ENCODE measurements at regions not wholly inside any gene's neighbourhood (a gene's known extent, or its start where the extent isn't known, plus 50 kb on each side); places are given as distances from the start of the nearest gene placed in this dataset.

DNA sequence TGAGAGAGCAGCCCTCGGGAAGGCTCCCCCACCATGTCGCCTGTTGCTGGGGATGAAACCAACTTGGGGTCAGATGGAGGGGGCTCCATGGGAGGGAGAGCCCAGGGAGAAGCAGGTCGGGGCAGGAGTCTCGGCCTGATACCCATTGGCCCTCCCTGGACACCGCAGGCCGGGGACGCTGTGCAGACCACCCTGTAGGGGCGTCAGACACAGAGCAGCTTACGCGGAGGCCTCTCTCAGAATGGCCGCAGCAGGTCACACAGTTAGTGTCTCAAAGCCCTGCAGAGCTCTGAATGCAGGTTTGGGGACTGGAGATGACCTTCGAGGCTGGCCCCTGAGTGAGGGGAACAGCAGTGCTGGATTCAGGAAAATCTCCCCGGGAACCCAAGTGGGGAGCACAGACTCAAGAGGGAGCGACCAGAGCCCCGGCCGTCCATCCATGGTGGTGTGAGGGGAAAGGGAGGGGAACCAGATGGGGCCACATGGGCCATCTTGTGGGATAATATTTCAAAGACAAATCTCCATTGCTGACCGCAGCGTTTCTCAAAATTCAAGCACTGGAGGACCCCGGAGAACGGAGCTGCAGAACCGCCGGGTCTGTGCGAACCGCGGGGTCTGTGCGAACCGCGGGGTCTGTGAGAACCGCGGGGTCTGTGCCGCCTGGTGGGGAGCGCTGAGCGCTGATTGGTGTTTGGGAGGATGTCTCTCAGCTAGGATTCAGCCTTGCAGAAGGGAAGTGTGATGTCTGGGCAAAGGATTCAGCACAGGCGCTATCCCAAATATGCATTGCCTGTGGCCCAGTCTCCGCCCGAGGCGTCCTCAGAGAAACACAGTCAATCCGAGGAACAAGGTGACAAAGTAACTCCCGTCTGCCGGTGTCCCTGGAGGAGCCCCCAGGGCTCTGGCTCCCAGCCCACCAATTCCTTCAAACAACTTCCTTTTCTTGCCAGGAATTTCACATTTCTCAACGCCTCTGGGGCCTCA lies 324.4 kb upstream of the RTL1 start:
- H3K9me3 ChIP-seq (ENCODE audit: control insufficient read depth, insufficient read depth, low read length) = no peaks in the 10 kb centered on the region
- dilution Hi-C loops (cut with HindIII; ENCODE audit: low sequenced_read_pairs, unreplicated experiment) (no loop called here), in situ Hi-C loops (cut with MboI; ENCODE audit: low sequenced_read_pairs) (loop anchor here (25.0 kb wide), 2 partner anchors 516 to 816 kb away; no protein-coding TSS in a partner anchor), intact Hi-C loops (cut with micrococcal nuclease) (no loop called here)
- no peak overlapping the region for H4K5ac ChIP-seq (ENCODE audit: low read depth, low read length)
- DNase-seq (no peak), ATAC-seq (ENCODE audit: low read depth) (no peak)
- peaks cover 19% of the 10 kb centered on the region for H3K27me3 ChIP-seq (ENCODE audit: control insufficient read depth, insufficient read depth, low read length)
- H3K9me1 ChIP-seq (ENCODE audit: insufficient read depth, low read length) = no peaks in the 10 kb centered on the region
- H3K79me1 ChIP-seq (ENCODE audit: low read depth in 1 of 2, low read length in 2 of 2) = no peaks in the 10 kb centered on the region
- no peak overlapping the region for H2AK9ac ChIP-seq (replicated peaks; ENCODE audit: low read depth, low read length, poor library complexity)
- no peak overlapping the region for H3K4me2 ChIP-seq (ENCODE audit: low read depth, low read length)
- CTCF ChIA-PET = no interaction called here
- 68% methylated on average over 20 of the region's 41 CpGs; no CpG with 5 or more reads in 1 of the 2 experiments for WGBS, 2 experiments (ENCODE audit: extremely low coverage in 2 of 2, insufficient read length in 1 of 2)
- no peak overlapping the region for H3K18ac ChIP-seq (ENCODE audit: low read depth, low read length)
- no peak overlapping the region for H3K56ac ChIP-seq (ENCODE audit: extremely low read depth, insufficient read depth, low read length)
- H2BK20ac ChIP-seq (ENCODE audit: low read depth, low read length) = no peak overlapping the region
- no peaks in the 10 kb centered on the region for H3K36me3 ChIP-seq (ENCODE audit: control insufficient read depth, insufficient read depth, low read length)
- H3K4ac ChIP-seq (ENCODE audit: low read depth, low read length) = no peak overlapping the region
- no peak overlapping the region for H2BK5ac ChIP-seq (ENCODE audit: low read depth, low read length, poor library complexity, severe bottlenecking)
- H2AFZ ChIP-seq (replicated peaks; ENCODE audit: low read length, poor library complexity) = no peak overlapping the region
- H4K20me1 ChIP-seq (ENCODE audit: insufficient read depth, low read length) = no peaks in the 10 kb centered on the region
- H4K91ac ChIP-seq (ENCODE audit: insufficient read depth, low read depth, low read length) = no peak overlapping the region
- H2BK120ac ChIP-seq (ENCODE audit: low read depth, low read length) = no peak overlapping the region
- H3K14ac ChIP-seq (replicated peaks; ENCODE audit: low read depth, low read length) = no peak overlapping the region
- BruUV-seq (replicated peaks) = no TSS peak
- H3K27ac ChIP-seq (ENCODE audit: insufficient read depth, low read length) = no peak overlapping the region
- no peak overlapping the region for H3K23ac ChIP-seq (ENCODE audit: low read depth, low read length)
- no peak overlapping the region for H3K9ac ChIP-seq (ENCODE audit: low read depth, low read length)
- no peak overlapping the region for H3K4me3 ChIP-seq (ENCODE audit: insufficient read depth, low read depth, low read length)
- H3K4me1 ChIP-seq (ENCODE audit: control insufficient read depth, insufficient read depth, low read length) = no peaks in the 10 kb centered on the region
- no peak overlapping the region for H2BK15ac ChIP-seq (ENCODE audit: low read depth, low read length)
- no peak overlapping the region for H4K8ac ChIP-seq (ENCODE audit: low read depth in 2 of 2, low read length in 2 of 2)
- POLR2A ChIA-PET (ENCODE audit: unreplicated experiment) = no interaction called here
- no peak overlapping the region for H2AK5ac ChIP-seq (ENCODE audit: low read depth, low read length)
- no peak for TF ChIP-seq RFX5 (IDR thresholded peaks at IDR 0.05; ENCODE audit: low read depth, low read length)
- TF ChIP-seq MAFK (IDR thresholded peaks at IDR 0.05; ENCODE audit: low read depth, low read length) = no peak
- TF ChIP-seq CEBPB (IDR thresholded peaks at IDR 0.05; ENCODE audit: low read depth, low read length) = no peak
- TF ChIP-seq, protein P1, sequence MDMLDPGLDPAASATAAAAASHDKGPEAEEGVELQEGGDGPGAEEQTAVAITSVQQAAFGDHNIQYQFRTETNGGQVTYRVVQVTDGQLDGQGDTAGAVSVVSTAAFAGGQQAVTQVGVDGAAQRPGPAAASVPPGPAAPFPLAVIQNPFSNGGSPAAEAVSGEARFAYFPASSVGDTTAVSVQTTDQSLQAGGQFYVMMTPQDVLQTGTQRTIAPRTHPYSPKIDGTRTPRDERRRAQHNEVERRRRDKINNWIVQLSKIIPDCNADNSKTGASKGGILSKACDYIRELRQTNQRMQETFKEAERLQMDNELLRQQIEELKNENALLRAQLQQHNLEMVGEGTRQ (IDR thresholded peaks at IDR 0.05; ENCODE audit: low read depth, low read length) = no peak
- no peak for TF ChIP-seq SMC3 (IDR thresholded peaks at IDR 0.05; ENCODE audit: low read depth, low read length)
- TF ChIP-seq POLR2A (IDR thresholded peaks at IDR 0.05; ENCODE audit: low read depth, low read length) = no peak
- TF ChIP-seq RAD21 (IDR thresholded peaks at IDR 0.05; ENCODE audit: low read length) = no peak
- no peak for TF ChIP-seq CTCF (conservative IDR thresholded peaks at IDR 0.05; ENCODE audit: low read depth, low read length)
- no peak for TF ChIP-seq RCOR1 (IDR thresholded peaks at IDR 0.05; ENCODE audit: insufficient replicate concordance, low read length)
- no peak for TF ChIP-seq ELK1 (IDR thresholded peaks at IDR 0.05; ENCODE audit: borderline replicate concordance, low read depth, low read length)
- no peak for TF ChIP-seq CHD1 (IDR thresholded peaks at IDR 0.05; ENCODE audit: low read depth, low read length)
- no peak for TF ChIP-seq MXI1 (IDR thresholded peaks at IDR 0.05; ENCODE audit: borderline replicate concordance, low read depth, low read length)
- no peak for TF ChIP-seq MAZ (IDR thresholded peaks at IDR 0.05; ENCODE audit: borderline replicate concordance, low read depth, low read length)
- TF ChIP-seq NFE2L2 (IDR thresholded peaks at IDR 0.05; ENCODE audit: low read depth, low read length) = no peak
- TF ChIP-seq BHLHE40 (IDR thresholded peaks at IDR 0.05; ENCODE audit: low read depth, low read length) = no peak
